22Rv1 (cell line): ENCODE measurements at regions not wholly inside any gene's neighbourhood (a gene's known extent, or its start where the extent isn't known, plus 50 kb on each side); places are given as distances from the start of the nearest gene placed in this dataset.

Source experiments
- CTCF ChIP-seq: fragments of 450-650 bp; IDR thresholded peaks from 2 replicates; pipeline ENCODE4 v1.5.1; 2017; ENCODE audit warnings: mild to moderate bottlenecking
- ZFX ChIP-seq: fragments of 450-650 bp; IDR thresholded peaks from 2 replicates; pipeline ENCODE4 v1.6.1; 2017; ENCODE audit warnings: antibody characterized with exemption, borderline replicate concordance

GRCh38 chr12:92486443-92487137 lies 216.2 kb upstream of the PLEKHG7 start:
- TF ChIP-seq CTCF: no peak
- no peak for TF ChIP-seq ZFX
